SJSA1 (cell line): ENCODE measurements at regions not wholly inside any gene's neighbourhood (a gene's known extent, or its start where the extent isn't known, plus 50 kb on each side); places are given as distances from the start of the nearest gene placed in this dataset.
"Not testable (repeated sequence)": the region's sequence is repeated elsewhere in the genome, so short reads cannot be mapped to it uniquely, and the experiment has no call there.

ENCODE experiments used
- DNase-seq, 2 experiments: peaks; one replicate each; pipeline ENCODE4 v3.0.0-alpha.2; 2015 to 2020; ENCODE audit warnings: low spot score in 2 of 2, low read depth in 1 of 2
- H3K27ac ChIP-seq: fragments of 250-450 bp; sonication (Bioruptor Pico); 2 replicates; pipeline ENCODE4 v1.5.1; 2020; ENCODE audit warnings: mild to moderate bottlenecking, moderate library complexity
- H3K27me3 ChIP-seq: fragments of 250-450 bp; sonication (Bioruptor Pico); replicated peaks from 2 replicates; pipeline ENCODE4 v1.5.1; 2020; ENCODE audit warnings: mild to moderate bottlenecking, moderate library complexity
- H3K36me3 ChIP-seq: fragments of 250-450 bp; sonication (Bioruptor Pico); 2 replicates; pipeline ENCODE4 v1.5.1; 2020; ENCODE audit warnings: mild to moderate bottlenecking
- H3K4me1 ChIP-seq: fragments of 250-450 bp; sonication (Bioruptor Pico); replicated peaks from 2 replicates; pipeline ENCODE4 v1.6.1; 2021; ENCODE audit warnings: mild to moderate bottlenecking
- H3K4me3 ChIP-seq: fragments of 250-450 bp; sonication (Bioruptor Pico); 2 replicates; pipeline ENCODE4 v1.5.1; 2020; ENCODE audit warnings: mild to moderate bottlenecking
- H3K9me3 ChIP-seq: fragments of 250-450 bp; sonication (Bioruptor Pico); replicated peaks from 2 replicates; pipeline ENCODE4 v1.5.1; 2020; ENCODE audit warnings: mild to moderate bottlenecking

DNA sequence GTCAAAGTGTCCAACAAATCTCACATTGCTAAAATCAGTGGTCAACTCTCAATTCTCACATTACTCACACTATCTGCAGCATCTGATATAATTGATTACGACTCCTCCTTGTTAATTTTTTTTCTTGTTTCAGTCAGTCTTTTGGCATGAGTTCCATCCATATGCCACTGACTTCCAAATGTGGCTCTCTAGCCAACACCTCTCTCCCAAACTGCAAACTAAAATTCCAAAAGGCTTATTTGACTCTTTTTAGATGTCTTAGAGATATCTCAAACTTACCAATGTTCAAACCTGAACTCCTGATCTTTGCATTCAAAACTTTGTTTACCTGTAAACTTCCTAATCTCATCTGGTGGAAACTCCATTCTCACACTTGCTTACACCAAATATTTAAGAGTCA lies 162.1 kb upstream of the ZNF658 start:
- H3K27ac ChIP-seq, H3K27me3 ChIP-seq, H3K9me3 ChIP-seq, H3K36me3 ChIP-seq, H3K4me3 ChIP-seq, H3K4me1 ChIP-seq, DNase-seq: not testable (repeated sequence)

DNA sequence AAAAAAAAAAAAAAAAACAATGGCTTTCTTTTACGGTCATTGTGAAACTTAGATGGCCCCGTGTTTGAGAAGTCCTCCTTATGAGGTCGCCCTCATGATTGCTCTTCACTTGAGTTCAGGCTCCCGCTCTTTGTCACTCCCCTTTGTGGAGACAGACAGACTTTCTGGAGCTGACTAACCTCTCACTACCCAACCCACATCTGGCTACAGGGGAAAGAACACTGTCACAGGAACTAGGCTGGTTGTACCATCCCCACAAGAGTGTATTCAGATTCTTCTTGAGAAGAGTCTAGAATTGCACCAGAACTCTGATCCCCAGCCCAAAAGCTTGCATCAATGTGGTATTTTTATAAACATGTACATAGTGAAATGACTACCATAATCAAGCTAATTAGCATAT lies 160.4 kb upstream of the ZNF658 start:
- not testable (repeated sequence) for H3K27ac ChIP-seq, H3K27me3 ChIP-seq, H3K9me3 ChIP-seq, H3K36me3 ChIP-seq, DNase-seq, H3K4me1 ChIP-seq, H3K4me3 ChIP-seq

DNA sequence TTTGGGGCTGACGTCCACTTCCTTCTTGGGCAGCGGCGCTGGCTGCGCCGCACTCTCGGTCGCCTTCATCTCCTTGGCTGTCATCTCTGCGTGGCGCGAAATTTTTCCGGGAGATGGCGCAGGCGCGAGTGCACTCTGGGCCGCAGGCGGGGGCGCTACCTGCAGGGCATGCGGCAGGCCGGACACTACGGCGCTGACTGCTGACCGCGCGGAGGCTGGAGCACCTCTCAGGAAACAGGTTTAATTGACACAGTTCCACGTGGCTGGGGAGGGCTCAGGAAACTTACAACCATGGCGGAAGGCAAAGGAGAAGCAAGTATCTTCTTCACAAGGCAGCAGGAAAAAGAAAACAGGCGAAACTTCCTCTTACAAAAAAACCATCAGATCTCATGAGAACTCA lies 154.7 kb upstream of the ZNF658 start:
- not testable (repeated sequence) for DNase-seq, H3K27me3 ChIP-seq, H3K27ac ChIP-seq, H3K4me3 ChIP-seq, H3K9me3 ChIP-seq, H3K4me1 ChIP-seq, H3K36me3 ChIP-seq

DNA sequence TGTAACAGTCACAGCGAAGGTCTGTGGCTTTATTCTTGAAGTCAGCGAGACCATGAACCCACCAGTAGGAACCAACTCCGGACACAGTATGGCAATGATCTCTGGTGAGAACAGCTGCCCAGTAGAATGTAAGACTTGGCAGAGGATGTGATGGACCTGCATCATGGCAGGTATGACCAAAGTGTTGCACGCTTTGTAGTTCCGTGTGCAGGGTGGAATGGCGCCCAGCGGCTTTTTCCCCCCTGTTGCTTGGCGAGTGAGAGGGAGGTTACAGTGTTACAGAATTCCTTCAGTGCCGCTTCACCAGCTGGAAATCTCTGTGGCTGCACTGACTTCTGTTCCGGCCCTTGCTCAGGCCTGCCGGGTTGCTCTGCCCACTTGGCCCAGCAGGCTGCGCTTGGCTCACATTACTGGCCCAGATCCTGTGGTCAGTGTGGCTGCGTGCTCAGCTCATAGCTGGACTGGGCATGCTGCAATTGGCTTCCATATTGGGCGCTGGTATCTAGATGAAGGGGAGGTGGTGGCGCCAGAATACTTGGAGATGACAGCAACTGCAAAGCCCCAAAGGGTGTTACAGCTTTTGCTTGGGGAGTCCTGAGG lies 148.1 kb upstream of the ZNF658 start:
- H3K9me3 ChIP-seq, H3K4me3 ChIP-seq, H3K4me1 ChIP-seq, H3K27ac ChIP-seq, DNase-seq, H3K27me3 ChIP-seq, H3K36me3 ChIP-seq: not testable (repeated sequence)

DNA sequence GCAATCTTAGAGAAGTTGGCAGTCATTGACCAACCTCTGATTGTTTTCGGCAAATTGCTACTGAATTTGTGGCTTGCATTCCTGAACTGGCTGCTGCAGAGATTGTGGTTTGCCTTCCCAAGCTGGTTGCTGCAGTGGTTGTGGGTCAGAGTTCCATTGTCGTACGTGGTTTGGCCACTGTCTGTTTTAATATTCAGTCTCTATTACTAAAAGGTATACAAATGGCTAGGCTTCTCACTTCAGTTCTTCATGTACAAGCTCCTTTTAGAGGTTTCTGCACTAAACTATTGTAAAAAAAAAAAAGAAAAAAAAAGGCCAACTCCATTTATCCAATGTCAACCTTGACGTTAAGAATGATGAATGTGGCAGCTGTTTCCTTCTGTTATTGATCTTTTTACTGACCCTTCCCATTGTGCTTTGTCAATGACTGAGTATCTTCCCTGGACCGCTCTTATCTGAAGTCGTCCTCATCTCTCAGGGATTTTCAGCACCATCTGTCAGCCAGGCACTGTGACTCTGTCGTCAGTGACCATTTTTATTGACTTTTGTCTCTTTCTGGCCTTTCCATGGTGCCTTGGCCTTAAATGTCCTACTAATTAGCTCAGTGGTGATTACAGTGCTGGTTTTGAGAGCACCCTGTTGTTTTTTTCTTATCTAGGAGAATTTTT lies 140.6 kb upstream of the ZNF658 start:
- not testable (repeated sequence) for DNase-seq

DNA sequence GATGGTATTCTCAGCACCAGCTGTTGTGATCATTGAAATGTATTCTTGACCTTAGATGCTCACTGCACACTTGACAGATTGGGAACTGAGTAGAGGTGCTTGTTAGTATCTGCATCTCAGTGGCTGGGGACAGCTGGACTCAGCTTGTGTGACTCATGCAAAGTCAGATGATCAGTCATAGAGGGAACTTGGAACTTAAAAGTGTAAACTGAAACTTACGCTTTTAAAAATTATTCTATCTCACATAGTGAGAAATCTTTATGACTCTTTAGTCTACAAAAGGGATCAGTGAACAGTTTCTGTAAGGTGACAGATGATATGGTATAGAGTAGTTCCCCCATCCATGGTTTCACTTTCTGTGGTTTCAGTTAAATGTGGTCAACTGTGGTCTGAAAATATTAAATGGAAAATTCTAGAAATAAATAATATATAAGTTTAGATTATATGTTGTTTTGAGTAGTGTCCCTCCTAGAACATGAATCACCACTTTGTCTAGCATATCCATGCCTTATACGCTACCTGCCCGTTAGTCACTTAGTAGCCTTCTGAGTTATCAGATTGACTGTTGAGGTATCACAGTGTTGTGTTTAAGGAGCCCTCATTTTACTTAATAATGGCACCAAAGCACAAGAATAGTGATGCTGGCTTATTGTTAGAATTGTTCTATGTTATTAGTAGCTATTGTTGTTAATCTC lies 135.6 kb upstream of the ZNF658 start:
- not testable (repeated sequence) for H3K4me1 ChIP-seq, H3K27me3 ChIP-seq, H3K4me3 ChIP-seq, H3K9me3 ChIP-seq, H3K36me3 ChIP-seq, H3K27ac ChIP-seq, DNase-seq

More for the DNA sequence above, 140.6 kb upstream of the ZNF658 start:
- not testable (repeated sequence) for H3K27me3 ChIP-seq, H3K4me1 ChIP-seq, H3K36me3 ChIP-seq, H3K9me3 ChIP-seq, H3K4me3 ChIP-seq, H3K27ac ChIP-seq

DNA sequence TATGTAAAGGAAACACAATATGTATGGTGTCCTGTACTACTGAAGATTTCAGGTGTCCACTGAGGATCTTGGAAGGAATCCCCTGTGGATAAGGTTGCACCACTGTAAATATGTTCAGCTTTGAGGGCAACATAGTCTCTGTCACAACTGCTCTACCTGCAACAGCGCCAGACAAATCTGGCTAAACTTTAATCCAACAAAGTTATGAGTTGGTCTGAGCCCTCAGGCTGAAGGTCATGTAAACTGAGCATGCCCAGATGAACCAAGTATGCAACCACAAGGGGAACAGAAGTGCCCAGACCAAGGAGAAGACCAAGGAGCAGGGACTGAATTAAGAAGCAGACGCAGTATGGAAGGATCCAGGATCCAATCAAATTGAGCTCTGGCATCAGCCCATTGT lies 135.0 kb upstream of the ZNF658 start:
- H3K27me3 ChIP-seq, H3K27ac ChIP-seq, H3K36me3 ChIP-seq, H3K4me1 ChIP-seq, H3K9me3 ChIP-seq, DNase-seq, H3K4me3 ChIP-seq: not testable (repeated sequence)

DNA sequence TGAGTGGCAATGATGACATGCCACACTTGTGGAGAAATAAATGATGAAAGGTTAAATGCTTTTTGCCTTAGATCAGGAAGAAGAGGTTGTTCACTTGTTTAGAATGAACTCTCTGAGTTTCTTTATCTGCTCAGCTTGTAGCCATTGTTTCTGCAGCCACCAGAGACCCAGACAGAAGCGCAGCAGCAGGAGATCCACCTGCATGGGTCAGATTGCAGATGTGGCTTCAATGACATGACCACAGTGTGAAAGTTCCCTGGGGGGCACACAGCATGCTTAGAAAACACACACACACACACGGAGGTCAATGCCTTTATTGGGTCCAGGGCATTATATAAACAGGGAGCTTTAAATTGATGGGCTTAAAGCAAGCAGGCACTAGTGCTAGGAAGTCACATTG lies 129.0 kb upstream of the ZNF658 start:
- H3K4me1 ChIP-seq, H3K36me3 ChIP-seq, H3K9me3 ChIP-seq, H3K4me3 ChIP-seq, H3K27me3 ChIP-seq, H3K27ac ChIP-seq, DNase-seq: not testable (repeated sequence)

DNA sequence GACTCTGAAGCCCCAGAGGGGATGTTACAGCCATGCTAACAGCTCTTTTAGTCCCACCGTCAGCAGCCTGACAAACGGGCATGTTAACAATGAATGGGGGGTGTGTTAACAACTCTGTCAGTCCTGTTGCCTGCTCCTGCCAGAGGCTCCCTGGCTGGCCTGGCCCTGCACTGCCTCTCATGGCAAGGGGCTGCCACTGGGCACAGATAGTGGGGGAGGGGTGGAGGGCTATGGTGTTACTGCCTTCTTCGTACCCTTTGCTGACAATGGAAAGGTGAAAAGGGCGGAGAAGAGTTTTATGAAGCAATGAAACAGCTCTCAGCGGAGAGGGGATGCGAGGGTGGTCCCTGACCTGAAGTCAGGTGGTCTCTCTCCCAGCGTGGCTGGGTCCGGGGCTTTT lies 125.9 kb upstream of the ZNF658 start:
- H3K4me3 ChIP-seq, H3K27ac ChIP-seq, H3K36me3 ChIP-seq, DNase-seq, H3K27me3 ChIP-seq, H3K4me1 ChIP-seq, H3K9me3 ChIP-seq: not testable (repeated sequence)

DNA sequence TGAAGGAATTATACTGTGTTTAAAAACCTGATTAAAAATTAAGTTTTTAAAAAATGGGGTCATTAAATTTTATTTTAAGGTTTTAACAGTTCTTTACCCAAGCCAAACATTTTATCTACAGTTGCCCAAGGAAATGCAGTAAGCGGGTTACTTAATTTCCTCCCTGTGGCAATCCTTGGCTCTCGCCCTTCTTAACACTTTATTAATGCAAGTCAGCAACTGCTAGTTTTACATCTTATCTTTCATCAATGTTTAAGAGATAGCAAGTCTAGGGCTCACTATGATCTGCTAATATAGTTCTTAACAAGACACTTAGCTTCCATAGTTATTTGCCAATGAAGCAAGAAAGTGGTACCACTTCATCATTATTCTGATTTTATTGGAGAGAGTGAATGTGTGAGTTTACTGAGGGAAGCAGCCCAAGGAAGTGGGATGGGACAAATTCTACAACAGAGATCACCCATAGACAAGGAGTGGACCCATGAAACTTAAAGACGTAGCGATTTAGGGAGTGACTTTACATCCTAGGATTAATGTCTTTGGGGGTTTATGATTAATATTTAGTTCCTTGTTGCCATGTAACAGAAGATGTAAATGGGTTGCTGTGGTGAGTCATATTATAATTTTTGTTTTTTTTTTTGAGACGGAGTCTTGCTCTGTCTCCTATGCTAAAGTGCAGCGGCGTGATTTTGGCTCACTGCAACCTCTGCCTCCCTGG lies 120.4 kb upstream of the ZNF658 start:
- not testable (repeated sequence) for H3K4me1 ChIP-seq, H3K27ac ChIP-seq, H3K4me3 ChIP-seq, H3K9me3 ChIP-seq, H3K27me3 ChIP-seq, DNase-seq, H3K36me3 ChIP-seq

DNA sequence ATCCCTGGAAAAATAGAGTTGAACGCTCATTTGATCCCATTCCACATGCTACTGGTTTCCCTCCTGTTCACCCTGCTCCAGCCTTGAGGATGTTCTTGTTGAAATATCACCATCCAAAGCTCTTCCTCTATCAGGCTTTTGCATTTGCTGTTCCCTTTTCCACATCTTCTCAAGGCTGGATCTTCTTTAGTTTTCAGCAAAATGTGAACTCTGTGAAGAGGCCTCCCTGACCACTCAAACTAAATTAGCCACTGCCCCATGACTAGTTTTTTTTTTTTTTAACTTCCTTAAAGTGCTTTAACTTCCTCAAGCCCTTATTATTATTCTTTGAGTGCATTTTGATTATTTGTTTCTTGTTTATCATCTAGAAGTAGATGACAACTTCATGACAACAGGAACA lies 119.3 kb upstream of the ZNF658 start:
- H3K9me3 ChIP-seq, H3K27me3 ChIP-seq, DNase-seq, H3K36me3 ChIP-seq, H3K27ac ChIP-seq, H3K4me1 ChIP-seq, H3K4me3 ChIP-seq: not testable (repeated sequence)

DNA sequence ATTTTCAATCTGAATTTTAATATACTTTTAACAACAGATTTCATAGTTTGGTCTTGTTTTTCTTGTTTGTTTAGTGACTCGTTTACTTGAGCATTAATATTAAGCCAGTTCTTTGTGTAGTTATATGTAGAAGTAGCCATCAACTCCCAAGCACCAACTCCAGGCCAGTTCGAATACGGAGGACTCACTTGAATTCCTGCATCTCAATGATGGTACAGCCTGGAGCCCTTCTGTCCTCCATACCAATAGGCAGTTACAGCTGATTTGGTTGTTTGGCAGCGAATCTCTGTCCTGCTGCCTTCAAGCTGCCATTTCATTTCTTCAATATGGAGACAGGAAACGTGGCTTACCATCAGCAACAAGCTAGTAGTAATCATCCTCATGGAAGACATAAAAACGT lies 118.5 kb upstream of the ZNF658 start:
- not testable (repeated sequence) for H3K4me3 ChIP-seq, H3K4me1 ChIP-seq, DNase-seq, H3K36me3 ChIP-seq, H3K27me3 ChIP-seq, H3K27ac ChIP-seq, H3K9me3 ChIP-seq

DNA sequence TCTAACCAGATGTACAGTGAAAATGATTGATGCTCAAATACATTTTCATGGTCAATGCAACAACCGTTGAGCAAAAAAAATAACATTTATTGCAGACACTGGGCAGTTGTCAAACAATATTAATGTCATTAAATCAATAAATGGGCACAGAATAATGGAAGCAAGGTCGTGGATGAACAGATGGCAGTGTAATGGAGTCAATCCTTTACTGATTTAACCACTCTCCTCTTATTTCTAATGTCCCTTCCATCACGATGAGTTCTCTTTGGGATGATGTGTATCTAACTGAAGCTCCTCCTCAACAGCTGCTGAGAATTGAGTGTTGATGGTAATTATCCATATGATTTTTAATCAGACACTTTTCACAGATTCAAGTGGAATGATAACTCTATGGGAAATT lies 114.9 kb upstream of the ZNF658 start:
- not testable (repeated sequence) for H3K9me3 ChIP-seq, H3K27me3 ChIP-seq, H3K4me1 ChIP-seq, DNase-seq, H3K4me3 ChIP-seq, H3K36me3 ChIP-seq, H3K27ac ChIP-seq

DNA sequence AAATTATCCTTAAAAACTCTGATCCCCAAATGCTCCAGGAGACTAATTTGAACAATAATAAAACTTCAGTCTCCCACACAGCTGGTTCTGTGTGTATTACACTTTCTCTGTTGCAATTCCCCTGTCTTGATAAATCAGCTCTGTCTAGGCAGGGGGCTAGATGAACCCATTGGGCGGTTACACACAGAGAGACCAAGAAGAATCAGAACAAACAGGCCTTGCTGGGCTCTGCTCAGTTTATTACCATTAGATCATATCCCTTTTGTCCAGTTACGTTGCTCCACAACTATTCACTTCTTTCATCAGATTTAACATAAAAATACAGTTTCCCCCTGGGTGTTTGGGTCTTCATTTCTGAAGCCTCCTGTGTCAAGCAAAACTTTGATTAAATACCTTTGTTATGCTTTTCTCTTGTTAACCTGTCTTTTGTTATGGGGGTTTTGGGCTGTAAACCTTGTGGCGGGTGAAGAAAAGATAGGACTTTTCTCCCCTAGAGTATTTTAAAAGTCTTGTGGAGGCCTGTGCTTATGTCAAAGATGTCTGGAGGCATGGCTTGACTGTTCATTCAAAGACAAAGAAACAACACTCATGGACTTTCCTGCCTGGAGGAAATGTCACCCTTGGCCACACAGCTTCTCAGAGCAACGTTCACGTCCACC lies 109.3 kb upstream of the ZNF658 start:
- not testable (repeated sequence) for H3K4me3 ChIP-seq, H3K36me3 ChIP-seq, H3K27me3 ChIP-seq, DNase-seq, H3K4me1 ChIP-seq, H3K27ac ChIP-seq, H3K9me3 ChIP-seq
